Type B pancreatic cell (in vitro differentiated cells): ENCODE measurements at regions not wholly inside any gene's neighbourhood (a gene's known extent, or its start where the extent isn't known, plus 50 kb on each side); places are given as distances from the start of the nearest gene placed in this dataset.

ENCODE experiments used
- DNase-seq: peaks from one replicate; pipeline ENCODE4 v3.0.0; 2021; ENCODE audit warnings: mixed read lengths; ENCODE audit not compliant: unreplicated experiment; ENCODE audit errors: extremely low spot score
- H3K27ac Mint-ChIP-seq: 2 replicates; pipeline ENCODE4 v1.8.0; 2021; ENCODE audit warnings: mild to moderate bottlenecking, mixed read lengths
- H3K27me3 Mint-ChIP-seq: 2 replicates; pipeline ENCODE4 v1.8.0; 2021; ENCODE audit warnings: mixed read lengths
- H3K36me3 Mint-ChIP-seq: 2 replicates; pipeline ENCODE4 v1.8.0; 2021; ENCODE audit warnings: mixed read lengths
- H3K4me1 Mint-ChIP-seq: one replicate; pipeline ENCODE4 v1.8.0; 2021; ENCODE audit warnings: mixed read lengths; ENCODE audit not compliant: unreplicated experiment
- H3K4me3 Mint-ChIP-seq: 2 replicates; pipeline ENCODE4 v1.8.0; 2021; ENCODE audit warnings: mild to moderate bottlenecking, mixed read lengths
- H3K9me3 Mint-ChIP-seq: 2 replicates; pipeline ENCODE4 v1.8.0; 2021; ENCODE audit warnings: mixed read lengths
- CTCF ChIP-seq: fragments of 200-600 bp; sonication (generic); conservative IDR thresholded peaks from 2 replicates; pipeline ENCODE4 v1.5.0; 2021; ENCODE audit warnings: antibody characterized with exemption, mild to moderate bottlenecking

GRCh38 chrX:116267511-116268040, 97.0 kb downstream of the AGTR2 start:
- H3K27me3 Mint-ChIP-seq = no peaks in the 10 kb centered on the region
- no peak overlapping the region for H3K4me3 Mint-ChIP-seq
- no peak for DNase-seq
- TF ChIP-seq CTCF = no peak
- peaks cover 4% of the 10 kb centered on the region for H3K9me3 Mint-ChIP-seq
- peaks cover 3% of the 10 kb centered on the region for H3K36me3 Mint-ChIP-seq
- no peak overlapping the region for H3K27ac Mint-ChIP-seq
- no peaks in the 10 kb centered on the region for H3K4me1 Mint-ChIP-seq

- peak overlapping the region; percentile 6 for H3K4me3 Mint-ChIP-seq
- peaks cover 11% of the 10 kb centered on the region for H3K4me1 Mint-ChIP-seq
- no peaks in the 10 kb centered on the region for H3K27me3 Mint-ChIP-seq
Measured at GRCh38 chrX:116272322-116272721, 101.8 kb downstream of the AGTR2 start.

GRCh38 chrX:116272861-116273260, 102.3 kb downstream of the AGTR2 start:
- Mint-ChIP-seq H3K27ac (peak overlapping the region; percentile 95), H3K9me3 (peaks cover 4% of the 10 kb centered on the region), H3K27me3 (no peaks in the 10 kb centered on the region), H3K4me1 (peaks cover 17% of the 10 kb centered on the region), H3K36me3 (peaks cover 3% of the 10 kb centered on the region), H3K4me3 (peak overlapping the region; percentile 0)
- DNase-seq = no peak
- no peak for TF ChIP-seq CTCF

More at GRCh38 chrX:116272322-116272721, 101.8 kb downstream of the AGTR2 start:
- H3K36me3 Mint-ChIP-seq = peaks cover 3% of the 10 kb centered on the region
- TF ChIP-seq CTCF = no peak
- DNase-seq = no peak
- peaks cover 4% of the 10 kb centered on the region for H3K9me3 Mint-ChIP-seq
- H3K27ac Mint-ChIP-seq = peak overlapping the region; percentile 95

GRCh38 chrX:116276261-116276660, 105.7 kb downstream of the AGTR2 start:
- Mint-ChIP-seq H3K27me3 (no peaks in the 10 kb centered on the region), H3K4me3 (no peak overlapping the region), H3K36me3 (peaks cover 7% of the 10 kb centered on the region), H3K9me3 (peaks cover 9% of the 10 kb centered on the region), H3K27ac (peak overlapping the region; percentile 30), H3K4me1 (peaks cover 20% of the 10 kb centered on the region)
- no peak for TF ChIP-seq CTCF
- DNase-seq = no peak

- Mint-ChIP-seq H3K27me3 (no peaks in the 10 kb centered on the region), H3K9me3 (peaks cover 10% of the 10 kb centered on the region), H3K4me1 (peaks cover 20% of the 10 kb centered on the region), H3K36me3 (peaks cover 3% of the 10 kb centered on the region), H3K27ac (peak overlapping the region; percentile 15), H3K4me3 (no peak overlapping the region)
- no peak for DNase-seq
- no peak for TF ChIP-seq CTCF
Measured at GRCh38 chrX:116277351-116278225, 107.0 kb downstream of the AGTR2 start.
